ENCODE measurements at regions not wholly inside any gene's neighbourhood (a gene's known extent, or its start where the extent isn't known, plus 50 kb on each side); places are given as distances from the start of the nearest gene placed in this dataset.

GRCh38 chr6:106035655-106036054 is 50.5 kb upstream of the PRDM1 start:
- no peak for DNase-seq (ENCODE audit: low read depth, low spot score)

GRCh38 chr6:106033806-106034205 is 52.3 kb upstream of the PRDM1 start:
- DNase-seq (ENCODE audit: low read depth, low spot score), result no peak

- no peak for DNase-seq (ENCODE audit: low read depth, low spot score)
These were observed 58.4 kb upstream of the PRDM1 start for GRCh38 chr6:106027758-106028157.

- DNase-seq (ENCODE audit: low read depth, low spot score), result no peak
These were observed 59.1 kb upstream of the PRDM1 start for GRCh38 chr6:106026748-106027715.

- DNase-seq (ENCODE audit: low read depth, low spot score), result no peak
These were observed 60.5 kb upstream of the PRDM1 start for GRCh38 chr6:106025655-106026054.

GRCh38 chr6:106022801-106023200 is 63.3 kb upstream of the PRDM1 start:
- no peak for DNase-seq (ENCODE audit: low read depth, low spot score)

GRCh38 chr6:106017454-106017853 is 68.7 kb upstream of the PRDM1 start:
- no peak for DNase-seq (ENCODE audit: low read depth, low spot score)

- no peak for DNase-seq (ENCODE audit: low read depth, low spot score)
These were observed 71.2 kb upstream of the PRDM1 start for GRCh38 chr6:106014955-106015354.

- DNase-seq (ENCODE audit: low read depth, low spot score), result no peak
These were observed 74.7 kb upstream of the PRDM1 start for GRCh38 chr6:106011476-106011875.

GRCh38 chr6:106005954-106006353 is 80.2 kb upstream of the PRDM1 start:
- DNase-seq (ENCODE audit: low read depth, low spot score), result no peak

- no peak for DNase-seq (ENCODE audit: low read depth, low spot score)
These were observed 81.1 kb upstream of the PRDM1 start for GRCh38 chr6:106005013-106005412.

GRCh38 chr6:106003268-106003987 is 82.7 kb upstream of the PRDM1 start:
- no peak for DNase-seq (ENCODE audit: low read depth, low spot score)

GRCh38 chr6:106002005-106002404 is 84.1 kb upstream of the PRDM1 start:
- no peak for DNase-seq (ENCODE audit: low read depth, low spot score)

- no peak for DNase-seq (ENCODE audit: low read depth, low spot score)
These were observed 85.2 kb upstream of the PRDM1 start for GRCh38 chr6:106000935-106001334.

- no peak for DNase-seq (ENCODE audit: low read depth, low spot score)
These were observed 88.7 kb upstream of the PRDM1 start for GRCh38 chr6:105997482-105997881.

- DNase-seq (ENCODE audit: low read depth, low spot score), result no peak
These were observed 90.7 kb upstream of the PRDM1 start for GRCh38 chr6:105995391-105995865.

- no peak for DNase-seq (ENCODE audit: low read depth, low spot score)
These were observed 91.3 kb upstream of the PRDM1 start for GRCh38 chr6:105994591-105995390.

GRCh38 chr6:105994118-105994590 is 92.0 kb upstream of the PRDM1 start:
- no peak for DNase-seq (ENCODE audit: low read depth, low spot score)

- no peak for DNase-seq (ENCODE audit: low read depth, low spot score)
These were observed 92.6 kb upstream of the PRDM1 start for GRCh38 chr6:105993341-105994117.

GRCh38 chr6:105992315-105992961 is 93.7 kb upstream of the PRDM1 start:
- DNase-seq (ENCODE audit: low read depth, low spot score), result peak; percentile 35
